ENCODE measurements at regions not wholly inside any gene's neighbourhood (a gene's known extent, or its start where the extent isn't known, plus 50 kb on each side); places are given as distances from the start of the nearest gene placed in this dataset.

DNA sequence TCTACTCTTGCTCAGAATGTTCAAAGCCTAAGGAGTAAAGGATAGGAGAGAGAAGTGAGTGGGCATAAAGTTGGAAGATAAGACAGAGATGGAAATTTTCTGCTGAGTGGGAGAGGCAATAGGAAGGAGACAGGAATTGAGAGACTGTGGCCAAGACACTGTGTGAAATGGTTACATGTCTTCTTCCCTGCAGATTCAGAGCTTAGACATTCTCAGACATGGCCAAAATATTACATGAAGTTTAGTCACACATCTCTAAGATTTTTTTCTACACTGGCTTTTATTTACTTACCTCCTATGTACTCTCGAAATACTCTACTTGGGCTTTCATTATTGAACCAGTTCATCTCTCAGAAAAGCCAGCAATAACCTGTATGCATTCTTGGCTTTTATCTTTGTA, 363.0 kb upstream of the FANCL start:
- H2BK120ac ChIP-seq (replicated peaks; ENCODE audit: low read depth, low read length): no peak overlapping the region
- FAIRE-seq (no peak), DNase-seq (ENCODE audit: low read depth in 1 of 2, low spot score in 2 of 2) (no peak)
- H3K14ac ChIP-seq (ENCODE audit: insufficient read length): no peak overlapping the region
- H4K8ac ChIP-seq (ENCODE audit: extremely low read depth, insufficient read depth, low read length): no peak overlapping the region
- no peaks in the 10 kb centered on the region for H3K79me2 ChIP-seq (ENCODE audit: control insufficient read depth in 1 of 2, insufficient read depth in 2 of 2, low read length in 2 of 2)
- H3K56ac ChIP-seq (replicated peaks; ENCODE audit: insufficient read length, low read depth, low read length): no peak overlapping the region
- H3K4me1 ChIP-seq (replicated peaks in 1 of 4; ENCODE audit: control insufficient read depth in 3 of 4, insufficient read depth in 4 of 4, low read length in 3 of 4): no peaks in the 10 kb centered on the region; a peak in 1 of 7 replicates
- H3K9me3 ChIP-seq (ENCODE audit: insufficient read depth in 2 of 2, low read depth in 1 of 2, low read length in 1 of 2): no peaks in the 10 kb centered on the region
- no peak overlapping the region for H3K4ac ChIP-seq (replicated peaks; ENCODE audit: insufficient read length, low read depth, low read length)
- no peak overlapping the region for H2BK12ac ChIP-seq (ENCODE audit: low read depth, low read length)
- no peak overlapping the region for H2AK5ac ChIP-seq (ENCODE audit: low read depth, low read length)
- H3K27me3 ChIP-seq (replicated peaks in 1 of 4; ENCODE audit: control insufficient read depth in 3 of 4, extremely low read depth in 1 of 4, insufficient read depth in 3 of 4, low read length in 3 of 4): no peaks in the 10 kb centered on the region
- H3K4me3 ChIP-seq (ENCODE audit: extremely low read depth in 1 of 4, insufficient read depth in 2 of 4, low read depth in 3 of 4, low read length in 4 of 4): no peak overlapping the region
- no peak overlapping the region for H4K5ac ChIP-seq (ENCODE audit: insufficient read length, low read depth, low read length)
- no peak overlapping the region for H3K18ac ChIP-seq (ENCODE audit: extremely low read depth, low read length)
- H3K79me1 ChIP-seq (ENCODE audit: low read depth, low read length): no peaks in the 10 kb centered on the region
- H3K23ac ChIP-seq (ENCODE audit: insufficient read length): no peak overlapping the region
- H3K27ac ChIP-seq (ENCODE audit: low read depth, low read length): no peak overlapping the region
- no peaks in the 10 kb centered on the region for H3K23me2 ChIP-seq (ENCODE audit: low read depth, low read length)
- ChIA-PET POLR2A (ENCODE audit: partially characterized antibody) (interaction anchor here (0.6 to 1.1 kb wide), 2 partner anchors 10 to 175 kb away, joined by 3 read pairs; no protein-coding TSS in a partner anchor), CTCF (ENCODE audit: partially characterized antibody) (no interaction called here)
- no peaks in the 10 kb centered on the region for H4K20me1 ChIP-seq (replicated peaks in 1 of 2; ENCODE audit: control insufficient read depth in 1 of 2, insufficient read depth in 2 of 2, low read length in 2 of 2)
- no peaks in the 10 kb centered on the region for H3K36me3 ChIP-seq (ENCODE audit: control insufficient read depth in 2 of 4, insufficient read depth in 4 of 4, low read length in 3 of 4)
- H2BK15ac ChIP-seq (ENCODE audit: low read length): no peak overlapping the region
- no peak overlapping the region for H2BK20ac ChIP-seq (ENCODE audit: low read length)
- no peak overlapping the region for H3K4me2 ChIP-seq (ENCODE audit: insufficient read depth in 1 of 2, low read depth in 2 of 2, low read length in 2 of 2)
- H2BK5ac ChIP-seq (ENCODE audit: low read depth, low read length): no peak overlapping the region
- H2AFZ ChIP-seq (ENCODE audit: low read length): no peak overlapping the region
- H4K91ac ChIP-seq (replicated peaks; ENCODE audit: insufficient read length, low read length): no peak overlapping the region
- H3K9ac ChIP-seq (replicated peaks in 1 of 4; ENCODE audit: extremely low read depth in 1 of 4, low read depth in 3 of 4, low read length in 3 of 4): no peak overlapping the region
- 100% methylated on average over 1 of the region's 1 CpG; no CpG with 5 or more reads in 1 of the 2 experiments for WGBS, 2 experiments (ENCODE audit: extremely low coverage in 1 of 2, insufficient coverage in 1 of 2, insufficient read length in 1 of 2, insufficient replicate concordance in 2 of 2, low coverage in 1 of 2, low lambda C conversion rate in 2 of 2, missing lambda C conversion rate in 1 of 2)
- TF ChIP-seq SAP30 (IDR thresholded peaks at IDR 0.05; ENCODE audit: insufficient read depth, insufficient replicate concordance, low read length) (no peak), SIN3A (conservative IDR thresholded peaks at IDR 0.05 in 1 of 2, IDR thresholded peaks at IDR 0.05 in 1 of 2; ENCODE audit: low read depth in 1 of 2, low read length in 2 of 2) (no peak), TAF1 (IDR thresholded peaks at IDR 0.05; ENCODE audit: low read depth, low read length) (no peak), RAD21 (IDR thresholded peaks at IDR 0.05 in 1 of 2, conservative IDR thresholded peaks at IDR 0.05 in 1 of 2; ENCODE audit: low read depth in 2 of 2, low read length in 2 of 2) (no peak), GTF2F1 (IDR thresholded peaks at IDR 0.05; ENCODE audit: borderline replicate concordance, low read depth, low read length) (no peak), JUND (IDR thresholded peaks at IDR 0.05; ENCODE audit: low read length) (no peak), BRCA1 (IDR thresholded peaks at IDR 0.05; ENCODE audit: low read depth, low read length) (no peak), GABPA (IDR thresholded peaks at IDR 0.05; ENCODE audit: borderline replicate concordance, insufficient read depth, low read length) (no peak)
- TF ChIP-seq, protein P1, sequence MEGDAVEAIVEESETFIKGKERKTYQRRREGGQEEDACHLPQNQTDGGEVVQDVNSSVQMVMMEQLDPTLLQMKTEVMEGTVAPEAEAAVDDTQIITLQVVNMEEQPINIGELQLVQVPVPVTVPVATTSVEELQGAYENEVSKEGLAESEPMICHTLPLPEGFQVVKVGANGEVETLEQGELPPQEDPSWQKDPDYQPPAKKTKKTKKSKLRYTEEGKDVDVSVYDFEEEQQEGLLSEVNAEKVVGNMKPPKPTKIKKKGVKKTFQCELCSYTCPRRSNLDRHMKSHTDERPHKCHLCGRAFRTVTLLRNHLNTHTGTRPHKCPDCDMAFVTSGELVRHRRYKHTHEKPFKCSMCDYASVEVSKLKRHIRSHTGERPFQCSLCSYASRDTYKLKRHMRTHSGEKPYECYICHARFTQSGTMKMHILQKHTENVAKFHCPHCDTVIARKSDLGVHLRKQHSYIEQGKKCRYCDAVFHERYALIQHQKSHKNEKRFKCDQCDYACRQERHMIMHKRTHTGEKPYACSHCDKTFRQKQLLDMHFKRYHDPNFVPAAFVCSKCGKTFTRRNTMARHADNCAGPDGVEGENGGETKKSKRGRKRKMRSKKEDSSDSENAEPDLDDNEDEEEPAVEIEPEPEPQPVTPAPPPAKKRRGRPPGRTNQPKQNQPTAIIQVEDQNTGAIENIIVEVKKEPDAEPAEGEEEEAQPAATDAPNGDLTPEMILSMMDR (IDR thresholded peaks at IDR 0.05; ENCODE audit: control extremely low read depth in 1 of 3, insufficient read depth in 1 of 3, low read depth in 1 of 3, low read length in 3 of 3): no peak
- TF ChIP-seq, protein P2, sequence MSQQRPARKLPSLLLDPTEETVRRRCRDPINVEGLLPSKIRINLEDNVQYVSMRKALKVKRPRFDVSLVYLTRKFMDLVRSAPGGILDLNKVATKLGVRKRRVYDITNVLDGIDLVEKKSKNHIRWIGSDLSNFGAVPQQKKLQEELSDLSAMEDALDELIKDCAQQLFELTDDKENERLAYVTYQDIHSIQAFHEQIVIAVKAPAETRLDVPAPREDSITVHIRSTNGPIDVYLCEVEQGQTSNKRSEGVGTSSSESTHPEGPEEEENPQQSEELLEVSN (IDR thresholded peaks at IDR 0.05): no peak
